GM12865 (cell line): ENCODE measurements at regions not wholly inside any gene's neighbourhood (a gene's known extent, or its start where the extent isn't known, plus 50 kb on each side); places are given as distances from the start of the nearest gene placed in this dataset.

Source experiments
- DNase-seq: peaks from one replicate; pipeline ENCODE4 v3.0.0; 2010; ENCODE audit warnings: low read depth
- H3K4me3 ChIP-seq: 2 replicates; pipeline ENCODE4 v1.5.1; 2011; ENCODE audit warnings: mild to moderate bottlenecking, low read depth, low read length, control low read depth
- TF ChIP-seq, protein P1 (sequence below): IDR thresholded peaks from 2 replicates; pipeline ENCODE4 v1.5.1; 2011; ENCODE audit warnings: low read length, control low read depth, low read depth, inconsistent platforms; ENCODE audit not compliant: insufficient read depth; ENCODE audit errors: missing control alignments

GRCh38 chr6:48278261-48278660, 167.3 kb upstream of the PTCHD4 start:
- no peak overlapping the region for H3K4me3 ChIP-seq
- DNase-seq = no peak
- TF ChIP-seq, protein P1, sequence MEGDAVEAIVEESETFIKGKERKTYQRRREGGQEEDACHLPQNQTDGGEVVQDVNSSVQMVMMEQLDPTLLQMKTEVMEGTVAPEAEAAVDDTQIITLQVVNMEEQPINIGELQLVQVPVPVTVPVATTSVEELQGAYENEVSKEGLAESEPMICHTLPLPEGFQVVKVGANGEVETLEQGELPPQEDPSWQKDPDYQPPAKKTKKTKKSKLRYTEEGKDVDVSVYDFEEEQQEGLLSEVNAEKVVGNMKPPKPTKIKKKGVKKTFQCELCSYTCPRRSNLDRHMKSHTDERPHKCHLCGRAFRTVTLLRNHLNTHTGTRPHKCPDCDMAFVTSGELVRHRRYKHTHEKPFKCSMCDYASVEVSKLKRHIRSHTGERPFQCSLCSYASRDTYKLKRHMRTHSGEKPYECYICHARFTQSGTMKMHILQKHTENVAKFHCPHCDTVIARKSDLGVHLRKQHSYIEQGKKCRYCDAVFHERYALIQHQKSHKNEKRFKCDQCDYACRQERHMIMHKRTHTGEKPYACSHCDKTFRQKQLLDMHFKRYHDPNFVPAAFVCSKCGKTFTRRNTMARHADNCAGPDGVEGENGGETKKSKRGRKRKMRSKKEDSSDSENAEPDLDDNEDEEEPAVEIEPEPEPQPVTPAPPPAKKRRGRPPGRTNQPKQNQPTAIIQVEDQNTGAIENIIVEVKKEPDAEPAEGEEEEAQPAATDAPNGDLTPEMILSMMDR = no peak

GRCh38 chr6:48272518-48272917, 161.5 kb upstream of the PTCHD4 start:
- no peak overlapping the region for H3K4me3 ChIP-seq
- no peak for DNase-seq
- TF ChIP-seq, protein P1 = no peak

- no peak overlapping the region for H3K4me3 ChIP-seq
- TF ChIP-seq, protein P1 = no peak
- no peak for DNase-seq
Observed at GRCh38 chr6:48255094-48255493, 144.1 kb upstream of the PTCHD4 start.

GRCh38 chr6:48249071-48249470, 138.1 kb upstream of the PTCHD4 start:
- no peak overlapping the region for H3K4me3 ChIP-seq
- DNase-seq = no peak
- TF ChIP-seq, protein P1 = no peak

DNA sequence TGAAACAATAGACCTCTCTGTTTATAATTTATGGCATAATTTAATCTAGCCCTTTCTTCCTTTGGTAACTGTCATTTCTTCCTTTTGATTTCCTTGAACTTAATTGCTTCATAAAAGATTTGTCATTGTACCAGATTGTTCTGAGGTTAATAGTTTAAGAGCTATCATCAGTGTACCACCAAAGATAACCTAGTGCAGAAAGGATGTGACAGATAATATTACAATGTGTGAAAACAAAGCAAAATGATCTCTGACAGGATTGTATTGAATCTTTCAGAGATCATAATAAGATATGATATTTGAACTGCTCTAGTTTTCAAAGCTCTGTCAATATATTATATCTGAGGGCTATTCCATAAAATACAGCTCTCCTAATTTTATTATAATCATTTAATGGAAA, 132.1 kb upstream of the PTCHD4 start:
- DNase-seq = no peak
- TF ChIP-seq, protein P1 = no peak
- no peak overlapping the region for H3K4me3 ChIP-seq

- TF ChIP-seq, protein P1 = no peak
- no peak for DNase-seq
Observed at GRCh38 chr6:48240287-48240686, 129.3 kb upstream of the PTCHD4 start.

GRCh38 chr6:48236375-48236774, 125.4 kb upstream of the PTCHD4 start:
- H3K4me3 ChIP-seq = no peak overlapping the region
- TF ChIP-seq, protein P1 = no peak
- no peak for DNase-seq

More at GRCh38 chr6:48240287-48240686, 129.3 kb upstream of the PTCHD4 start:
- no peak overlapping the region for H3K4me3 ChIP-seq
